ENCODE measurements at regions not wholly inside any gene's neighbourhood (a gene's known extent, or its start where the extent isn't known, plus 50 kb on each side); places are given as distances from the start of the nearest gene placed in this dataset.

- TF ChIP-seq ZBTB7A (IDR thresholded peaks at IDR 0.05; ENCODE audit: low read depth) (no peak), FOXM1 (IDR thresholded peaks at IDR 0.05; ENCODE audit: borderline replicate concordance, low read depth) (no peak), EP300 (IDR thresholded peaks at IDR 0.05; ENCODE audit: borderline replicate concordance) (no peak), TCF12 (IDR thresholded peaks at IDR 0.05; ENCODE audit: low read depth) (no peak), MAX (IDR thresholded peaks at IDR 0.05) (no peak), RAD21 (IDR thresholded peaks at IDR 0.05; ENCODE audit: low read depth) (no peak), EGR1 (IDR thresholded peaks at IDR 0.05) (no peak), YY1 (IDR thresholded peaks at IDR 0.05; ENCODE audit: low read depth) (no peak), CEBPB (IDR thresholded peaks at IDR 0.05) (no peak), TEAD4 (IDR thresholded peaks at IDR 0.05) (no peak)
- TF ChIP-seq, protein P1, sequence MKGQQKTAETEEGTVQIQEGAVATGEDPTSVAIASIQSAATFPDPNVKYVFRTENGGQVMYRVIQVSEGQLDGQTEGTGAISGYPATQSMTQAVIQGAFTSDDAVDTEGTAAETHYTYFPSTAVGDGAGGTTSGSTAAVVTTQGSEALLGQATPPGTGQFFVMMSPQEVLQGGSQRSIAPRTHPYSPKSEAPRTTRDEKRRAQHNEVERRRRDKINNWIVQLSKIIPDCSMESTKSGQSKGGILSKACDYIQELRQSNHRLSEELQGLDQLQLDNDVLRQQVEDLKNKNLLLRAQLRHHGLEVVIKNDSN (IDR thresholded peaks at IDR 0.05) = no peak
These were observed 111.5 kb upstream of the MAGI3 start for GRCh38 chr1:113278777-113279176.

DNA sequence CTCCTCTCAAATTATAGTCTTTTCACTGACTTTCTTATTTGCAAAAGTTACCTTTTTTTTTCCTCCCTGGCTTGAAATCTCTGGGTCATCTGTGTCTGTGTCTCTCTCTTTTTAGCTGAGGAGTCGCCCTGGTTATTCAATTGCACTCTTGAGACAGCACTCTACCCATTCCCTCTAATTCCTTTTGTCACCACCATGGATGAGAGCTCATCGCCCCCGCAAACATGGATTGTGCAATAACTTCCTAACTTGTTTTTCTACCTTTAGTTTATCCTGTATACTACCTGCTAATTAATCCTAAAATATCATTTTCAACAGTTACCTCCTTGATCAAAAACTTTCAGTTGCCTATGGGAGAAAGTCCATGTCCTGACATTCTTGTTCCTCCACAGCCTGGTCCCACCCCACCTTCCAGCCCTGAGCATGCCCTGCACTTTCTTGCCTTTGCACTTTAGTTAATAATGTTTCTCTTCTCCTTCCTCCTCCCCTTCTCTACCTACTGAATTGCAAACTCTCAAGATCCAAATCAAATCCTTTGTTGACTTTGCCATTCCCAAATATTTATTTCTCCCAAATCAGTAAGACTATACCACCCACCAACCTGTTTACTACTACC lies 110.4 kb upstream of the MAGI3 start:
- TF ChIP-seq NFIC (IDR thresholded peaks at IDR 0.05) = no peak
- TF ChIP-seq CEBPB (IDR thresholded peaks at IDR 0.05) = peak; percentile 37; the same call in 1 of the 2 replicates

GRCh38 chr1:113280581-113280980 lies 109.7 kb upstream of the MAGI3 start:
- TF ChIP-seq NFIC (IDR thresholded peaks at IDR 0.05) (no peak), RAD21 (IDR thresholded peaks at IDR 0.05; ENCODE audit: low read depth) (no peak), ZBTB7A (IDR thresholded peaks at IDR 0.05; ENCODE audit: low read depth) (no peak), TCF12 (IDR thresholded peaks at IDR 0.05; ENCODE audit: low read depth) (no peak), FOXM1 (IDR thresholded peaks at IDR 0.05; ENCODE audit: borderline replicate concordance, low read depth) (no peak), EGR1 (IDR thresholded peaks at IDR 0.05) (no peak)
- TF ChIP-seq, protein P1 (IDR thresholded peaks at IDR 0.05) = no peak

DNA sequence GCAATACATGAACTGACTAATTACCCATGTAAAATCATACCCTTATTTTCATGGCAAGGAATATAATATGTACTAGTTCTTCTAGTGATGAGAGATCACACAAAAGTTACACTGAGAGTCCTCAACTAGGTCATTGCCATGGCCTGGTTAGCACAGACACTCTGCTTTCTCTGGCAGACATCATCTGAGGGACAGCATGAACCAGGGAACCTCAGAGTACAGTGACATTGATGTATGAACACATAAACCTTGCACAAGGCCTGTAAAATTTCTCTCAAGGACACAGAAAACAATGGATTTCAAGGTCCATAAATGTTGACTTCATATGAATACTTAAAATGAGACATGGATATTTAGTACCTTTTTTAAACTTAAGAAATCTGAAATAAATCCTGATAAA lies 108.8 kb upstream of the MAGI3 start:
- no peak for TF ChIP-seq TCF12 (IDR thresholded peaks at IDR 0.05; ENCODE audit: low read depth)
- no peak for TF ChIP-seq EP300 (IDR thresholded peaks at IDR 0.05; ENCODE audit: borderline replicate concordance)
- TF ChIP-seq ZBTB7A (IDR thresholded peaks at IDR 0.05; ENCODE audit: low read depth) = no peak
- no peak for TF ChIP-seq NFIC (IDR thresholded peaks at IDR 0.05)
- no peak for TF ChIP-seq YY1 (IDR thresholded peaks at IDR 0.05; ENCODE audit: low read depth)

DNA sequence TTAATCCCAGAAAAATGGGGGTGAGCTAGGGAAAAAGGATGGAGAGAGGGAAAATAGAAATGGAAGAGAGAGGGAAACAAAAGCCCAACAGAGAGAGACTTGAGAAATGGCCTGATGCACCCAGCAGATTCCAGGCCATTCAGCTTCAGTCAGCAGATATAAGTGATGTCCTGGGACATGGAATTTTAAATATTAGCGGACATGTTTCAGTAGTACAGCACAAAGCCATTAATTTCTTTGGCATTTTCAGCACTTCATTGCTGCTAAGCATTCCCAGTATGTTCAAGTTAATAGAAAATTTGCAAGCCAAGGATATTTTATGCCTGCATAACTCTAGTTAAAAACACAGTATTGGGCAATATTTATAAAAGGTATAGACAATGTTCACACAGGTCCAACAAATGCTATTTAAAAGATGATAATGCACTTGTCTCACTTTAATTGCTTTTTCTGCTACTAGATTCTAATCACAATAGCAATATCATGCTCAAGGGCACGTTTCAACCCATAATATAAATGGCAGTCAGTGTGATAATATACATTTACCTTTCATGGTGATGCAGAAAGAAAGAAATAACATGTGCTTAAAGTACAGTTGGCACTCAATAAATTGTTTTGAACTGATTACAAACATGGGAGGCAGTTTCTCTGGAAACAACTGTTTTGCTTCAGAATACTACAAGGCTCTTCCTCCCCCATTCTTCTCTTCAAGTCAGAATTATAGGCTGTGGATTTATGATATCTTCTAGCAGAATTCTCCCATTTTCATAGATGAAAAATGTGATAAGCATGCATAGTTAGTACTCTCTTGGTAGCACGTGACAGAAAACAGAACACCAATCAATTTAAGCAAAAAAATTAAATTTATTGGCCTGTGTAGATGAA lies 108.1 kb upstream of the MAGI3 start:
- TF ChIP-seq EP300 (IDR thresholded peaks at IDR 0.05; ENCODE audit: borderline replicate concordance) = no peak
- TF ChIP-seq EGR1 (IDR thresholded peaks at IDR 0.05) = no peak
- TF ChIP-seq, protein P1 (IDR thresholded peaks at IDR 0.05) = no peak
- TF ChIP-seq ZBTB7A (IDR thresholded peaks at IDR 0.05; ENCODE audit: low read depth) = no peak
- no peak for TF ChIP-seq REST (IDR thresholded peaks at IDR 0.05; ENCODE audit: low read depth)
- no peak for TF ChIP-seq FOXM1 (IDR thresholded peaks at IDR 0.05; ENCODE audit: borderline replicate concordance, low read depth)
- no peak for TF ChIP-seq TCF12 (IDR thresholded peaks at IDR 0.05; ENCODE audit: low read depth)
- no peak for TF ChIP-seq TEAD4 (IDR thresholded peaks at IDR 0.05)
- no peak for TF ChIP-seq CEBPB (IDR thresholded peaks at IDR 0.05)
- TF ChIP-seq MAX (IDR thresholded peaks at IDR 0.05) = no peak

DNA sequence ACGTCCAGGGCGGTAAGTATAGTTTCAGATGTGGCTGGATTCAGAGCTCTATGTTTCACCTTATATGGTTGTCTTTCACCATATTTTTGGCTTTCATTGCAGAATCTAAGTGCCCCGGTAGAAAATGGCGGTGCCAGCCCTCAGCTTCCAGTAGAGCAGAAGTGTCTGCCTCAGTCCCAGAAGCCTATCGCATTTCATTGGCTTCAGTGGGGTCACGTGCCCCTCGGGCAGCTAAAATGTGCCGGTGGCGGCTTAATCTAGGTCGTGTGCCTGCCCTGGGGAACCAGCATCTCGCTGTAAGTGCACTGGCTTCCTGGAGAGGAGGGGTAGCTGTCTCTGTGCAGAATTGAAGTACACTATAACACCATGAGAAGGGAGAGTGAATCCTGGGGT lies 107.4 kb upstream of the MAGI3 start:
- no peak for TF ChIP-seq RAD21 (IDR thresholded peaks at IDR 0.05; ENCODE audit: low read depth)
- TF ChIP-seq FOXM1 (IDR thresholded peaks at IDR 0.05; ENCODE audit: borderline replicate concordance, low read depth) = no peak
- no peak for TF ChIP-seq NFIC (IDR thresholded peaks at IDR 0.05)
- no peak for TF ChIP-seq EP300 (IDR thresholded peaks at IDR 0.05; ENCODE audit: borderline replicate concordance)
- TF ChIP-seq TEAD4 (IDR thresholded peaks at IDR 0.05) = no peak
- no peak for TF ChIP-seq ZBTB7A (IDR thresholded peaks at IDR 0.05; ENCODE audit: low read depth)
- TF ChIP-seq EGR1 (IDR thresholded peaks at IDR 0.05) = no peak
- TF ChIP-seq MAX (IDR thresholded peaks at IDR 0.05) = no peak
- TF ChIP-seq YY1 (IDR thresholded peaks at IDR 0.05; ENCODE audit: low read depth) = no peak
- TF ChIP-seq CREB1 (IDR thresholded peaks at IDR 0.05; ENCODE audit: low read depth) = no peak
- TF ChIP-seq, protein P1 (IDR thresholded peaks at IDR 0.05) = no peak
- no peak for TF ChIP-seq REST (IDR thresholded peaks at IDR 0.05; ENCODE audit: low read depth)

Measured in Ishikawa (cell line).